CD14-positive monocyte (primary cell): ENCODE measurements at regions not wholly inside any gene's neighbourhood (a gene's known extent, or its start where the extent isn't known, plus 50 kb on each side); places are given as distances from the start of the nearest gene placed in this dataset. TPM values are rescaled to one million over a fixed set of nuclear protein-coding genes. Genes with fewer than 3 reads are reported as not detected.
A peak's percentile ranks its signal among the peaks of the same experiment; 100 is the strongest.

Experiments
- DNase-seq, 3 donors: peaks; one replicate each; pipeline ENCODE4 v3.0.0-alpha.2; 2011 to 2022
- H2AFZ ChIP-seq: 2 replicates; pipeline ENCODE4 v1.6.0; 2012; ENCODE audit warnings: mild to moderate bottlenecking, low read depth, low read length, inconsistent platforms; ENCODE audit not compliant: insufficient read depth, poor library complexity, severe bottlenecking
- H3K27ac ChIP-seq, 2 donors: 1 replicate in 1 of 2; 2 replicates in 1 of 2; pipeline ENCODE4 v1.5.1; 2012 to 2013; ENCODE audit warnings: low read length in 2 of 2, control low read depth in 1 of 2, inconsistent platforms in 1 of 2, low read depth in 1 of 2, mild to moderate bottlenecking in 1 of 2
- H3K27me3 ChIP-seq, 2 donors: one replicate each; pipeline versions ENCODE4 v1.6.0 to v1.6.1; 2011 to 2013; ENCODE audit warnings: low read length in 2 of 2; ENCODE audit not compliant: control insufficient read depth in 2 of 2, insufficient read depth in 2 of 2
- H3K36me3 ChIP-seq, 2 donors: replicated peaks in 1 of 2; 1 replicate in 1 of 2; 2 replicates in 1 of 2; pipeline versions ENCODE4 v1.5.1 to v1.6.1; 2012 to 2013; ENCODE audit warnings: low read length in 2 of 2, control low read depth in 1 of 2, inconsistent platforms in 1 of 2, mild to moderate bottlenecking in 1 of 2; ENCODE audit not compliant: insufficient read depth in 2 of 2, control insufficient read depth in 1 of 2
- H3K4me1 ChIP-seq, 2 donors: 1 replicate in 1 of 2; 2 replicates in 1 of 2; pipeline versions ENCODE4 v1.5.1 to v1.6.1; 2012 to 2013; ENCODE audit warnings: low read length in 2 of 2, control low read depth in 1 of 2, inconsistent platforms in 1 of 2, mild to moderate bottlenecking in 1 of 2, moderate library complexity in 1 of 2; ENCODE audit not compliant: insufficient read depth in 2 of 2, control insufficient read depth in 1 of 2
- H3K4me2 ChIP-seq: replicated peaks from 2 replicates; pipeline ENCODE3; 2012; ENCODE audit warnings: low read length, moderate library complexity, mild to moderate bottlenecking; ENCODE audit not compliant: poor library complexity, severe bottlenecking; ENCODE audit errors: extremely low read depth
- H3K4me3 ChIP-seq, 3 experiments: fragments of 200-600 bp in 1 of 3; sonication (generic) in 1 of 3; replicated peaks in 1 of 3; 1 replicate in 2 of 3; 2 replicates in 1 of 3; pipeline ENCODE4 v1.5.1; 2011 to 2013; ENCODE audit warnings: low read length in 3 of 3, mild to moderate bottlenecking in 3 of 3, control low read depth in 2 of 3, low read depth in 2 of 3, inconsistent platforms in 1 of 3, moderate library complexity in 1 of 3
- H3K79me2 ChIP-seq: 2 replicates; pipeline ENCODE4 v1.6.0; 2012; ENCODE audit warnings: mild to moderate bottlenecking, control low read depth, inconsistent platforms, low read length, moderate library complexity; ENCODE audit not compliant: insufficient read depth
- H3K9ac ChIP-seq: 2 replicates; pipeline ENCODE4 v1.6.0; 2017; ENCODE audit warnings: low read length, mild to moderate bottlenecking; ENCODE audit not compliant: insufficient read depth, poor library complexity, severe bottlenecking
- H3K9me3 ChIP-seq, 2 donors: replicated peaks in 1 of 2; 1 replicate in 1 of 2; 2 replicates in 1 of 2; pipeline versions ENCODE4 v1.5.1 to v1.6.1; 2012 to 2013; ENCODE audit warnings: low read length in 2 of 2, control low read depth in 1 of 2; ENCODE audit not compliant: control insufficient read depth in 1 of 2, insufficient read depth in 1 of 2
- H4K20me1 ChIP-seq: 2 replicates; pipeline ENCODE4 v1.6.0; 2012; ENCODE audit warnings: mild to moderate bottlenecking, low read length, control low read depth, moderate library complexity; ENCODE audit not compliant: insufficient read depth
- H3K27ac Mint-ChIP-seq, 7 donors: one replicate each; pipeline ENCODE4 v1.8.0; 2020; ENCODE audit warnings: mild to moderate bottlenecking in 7 of 7, mixed read lengths in 7 of 7, moderate library complexity in 6 of 7, inconsistent platforms in 2 of 7
- H3K27me3 Mint-ChIP-seq, 3 donors: one replicate each; pipeline ENCODE4 v1.8.0; 2021 to 2022; ENCODE audit warnings: low read depth in 3 of 3, mild to moderate bottlenecking in 3 of 3, mixed read lengths in 3 of 3, moderate library complexity in 3 of 3, inconsistent platforms in 1 of 3
- H3K36me3 Mint-ChIP-seq, 2 donors: one replicate each; pipeline ENCODE4 v1.8.0; 2020; ENCODE audit warnings: mixed read lengths in 2 of 2, inconsistent platforms in 1 of 2, mild to moderate bottlenecking in 1 of 2
- H3K4me1 Mint-ChIP-seq: one replicate; pipeline ENCODE4 v1.8.0; 2020; ENCODE audit warnings: mild to moderate bottlenecking, mixed read lengths
- H3K4me3 Mint-ChIP-seq, 2 donors: one replicate each; pipeline ENCODE4 v1.8.0; 2020; ENCODE audit warnings: mild to moderate bottlenecking in 2 of 2, mixed read lengths in 2 of 2, moderate library complexity in 1 of 2
- H3K9me3 Mint-ChIP-seq, 7 donors: one replicate each; pipeline ENCODE4 v1.8.0; 2020 to 2022; ENCODE audit warnings: mixed read lengths in 7 of 7, mild to moderate bottlenecking in 6 of 7, moderate library complexity in 6 of 7, inconsistent platforms in 2 of 7
- CTCF ChIP-seq: fragments of 200-600 bp; IDR thresholded peaks from one replicate; pipeline ENCODE4 v1.8.0; 2022; ENCODE audit warnings: antibody characterized with exemption, mild to moderate bottlenecking
- WGBS: methylation state at CpG from one replicate; pipeline ENCODE4 v1.1.5; 2013; ENCODE audit warnings: missing lambda C conversion rate; ENCODE audit not compliant: insufficient coverage; 5-methylcytosine and 5-hydroxymethylcytosine counted together
- intact Hi-C, 2 donors: fragments of 100-400 bp; cut with micrococcal nuclease; formaldehyde crosslinking; loops; one replicate each; pipeline versions ENCODE4 v1.15.0 to v1.15.1; 2023
- small RNA-seq: library from RNA; depleted of rRNA; stranded (forward); fragments of <200 nt; gene quantifications from one replicate; pipeline ENCODE3, GENCODE V24; 2012; ENCODE audit warnings: low read depth; ENCODE audit not compliant: insufficient read length

DNA sequence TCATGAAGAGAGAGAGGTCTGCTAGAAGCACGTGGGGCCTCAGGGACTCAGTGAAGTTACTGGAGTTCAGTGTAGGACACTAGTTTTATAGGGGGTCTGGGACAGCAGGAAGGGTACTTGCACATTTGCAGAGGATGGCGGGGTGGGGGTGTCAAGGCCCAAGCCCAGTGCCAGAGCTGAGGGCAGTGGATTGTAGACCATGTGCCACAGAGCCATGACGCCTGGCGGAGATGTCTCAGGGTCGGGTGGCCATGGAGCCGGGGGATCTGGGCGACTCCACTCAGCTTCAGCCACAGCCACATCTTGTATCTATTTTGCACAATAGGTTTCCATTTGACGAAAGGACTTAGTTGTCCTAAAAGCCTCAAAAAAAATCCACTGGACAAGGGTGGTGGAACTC lies 50.4 kb upstream of the RGMA start:
- H3K9me3 ChIP-seq, result no peaks in the 10 kb centered on the region
- Mint-ChIP-seq H3K9me3 (peaks cover 0 to 5% (median 0%) of the 10 kb centered on the region in 7 donors), H3K4me1 (peaks cover 9% of the 10 kb centered on the region), H3K27ac (no peak overlapping the region), H3K27me3 (peaks cover 11 to 16% (median 12%) of the 10 kb centered on the region in 3 donors), H3K36me3 (no peaks in the 10 kb centered on the region), H3K4me3 (no peak overlapping the region)
- H2AFZ ChIP-seq, result no peak overlapping the region
- no peaks in the 10 kb centered on the region for H3K79me2 ChIP-seq
- DNase-seq, result no peak
- no peak overlapping the region for H3K4me2 ChIP-seq
- no peaks in the 10 kb centered on the region for H4K20me1 ChIP-seq
- H3K36me3 ChIP-seq, result no peaks in the 10 kb centered on the region
- no peak overlapping the region for H3K4me3 ChIP-seq
- H3K9ac ChIP-seq, result no peak overlapping the region
- intact Hi-C loops, result no loop called here
- H3K27ac ChIP-seq, result no peak overlapping the region
- no peaks in the 10 kb centered on the region for H3K27me3 ChIP-seq
- no peak for TF ChIP-seq CTCF
- H3K4me1 ChIP-seq, result peaks cover 3 to 4% of the 10 kb centered on the region in 2 donors
- 91% methylated on average over 6 of the region's 8 CpGs for WGBS

DNA sequence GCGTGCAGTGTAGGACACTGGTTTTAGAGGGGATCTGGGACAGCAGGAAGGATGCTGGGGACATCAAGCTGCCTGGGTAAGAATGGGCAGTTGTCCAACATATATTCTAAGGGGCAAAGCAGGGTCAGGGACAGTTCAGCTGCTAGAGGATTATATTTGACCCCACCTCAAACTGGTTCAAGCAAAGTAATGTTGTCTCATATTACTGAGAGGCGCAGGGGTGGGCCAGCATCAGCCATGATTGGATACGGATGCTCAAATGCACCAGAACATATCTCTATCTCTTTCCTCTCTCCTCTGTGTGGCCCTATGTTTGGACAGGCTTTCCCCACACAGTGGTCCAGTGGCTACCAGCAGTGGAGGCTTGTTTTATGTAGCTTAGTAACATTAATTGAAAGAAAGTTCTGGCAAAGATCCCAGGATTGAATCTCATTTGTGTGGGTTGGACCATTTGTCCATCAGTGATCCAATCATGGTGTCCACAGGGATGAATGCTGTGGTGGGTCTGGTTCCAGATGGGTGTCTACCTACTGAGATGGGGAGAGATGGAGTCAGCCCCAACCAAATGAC lies 49.8 kb upstream of the RGMA start:
- Mint-ChIP-seq H3K4me1 (peaks cover 9% of the 10 kb centered on the region), H3K9me3 (peaks cover 0 to 5% (median 0%) of the 10 kb centered on the region in 7 donors), H3K4me3 (no peak overlapping the region), H3K36me3 (no peaks in the 10 kb centered on the region), H3K27ac (peak overlapping the region in 2 of 7 donors; percentile 1 to 26), H3K27me3 (peaks cover 9 to 14% (median 10%) of the 10 kb centered on the region in 3 donors)
- intact Hi-C loops, result no loop called here
- Histone ChIP-seq H3K36me3 (no peaks in the 10 kb centered on the region), H3K9ac (no peak overlapping the region), H3K4me2 (no peak overlapping the region), H3K4me3 (no peak overlapping the region), H3K27me3 (no peaks in the 10 kb centered on the region), H3K79me2 (no peaks in the 10 kb centered on the region), H3K9me3 (no peaks in the 10 kb centered on the region), H3K27ac (no peak overlapping the region), H3K4me1 (peaks cover 3 to 4% of the 10 kb centered on the region in 2 donors), H4K20me1 (no peaks in the 10 kb centered on the region), H2AFZ (no peak overlapping the region)
- TF ChIP-seq CTCF, result no peak
- WGBS, result 47% methylated on average over 2 of the region's 3 CpGs
- DNase-seq, result no peak

Small RNA genes lying in the stretch of these regions (small RNA-seq; reads per million reads assigned to genes)
- gene AC103996.1 (not detected), gene AC112693.2 (not detected)
